ENCODE measurements at regions not wholly inside any gene's neighbourhood (a gene's known extent, or its start where the extent isn't known, plus 50 kb on each side); places are given as distances from the start of the nearest gene placed in this dataset.

GRCh38 chr6:23633996-23634395 lies 492.0 kb upstream of the NRSN1 start:
- TF ChIP-seq POLR2A (IDR thresholded peaks at IDR 0.05) (no peak), CTCF (IDR thresholded peaks at IDR 0.05) (no peak)
